NK-92 (cell line): ENCODE measurements at regions not wholly inside any gene's neighbourhood (a gene's known extent, or its start where the extent isn't known, plus 50 kb on each side); places are given as distances from the start of the nearest gene placed in this dataset.
"Not testable (repeated sequence)": the region's sequence is repeated elsewhere in the genome, so short reads cannot be mapped to it uniquely, and the experiment has no call there.

Experiments
- DNase-seq: peaks from one replicate; lab custom pipeline; 2025; ENCODE audit not compliant: unreplicated experiment; lab: John Stamatoyannopoulos, UW

DNA sequence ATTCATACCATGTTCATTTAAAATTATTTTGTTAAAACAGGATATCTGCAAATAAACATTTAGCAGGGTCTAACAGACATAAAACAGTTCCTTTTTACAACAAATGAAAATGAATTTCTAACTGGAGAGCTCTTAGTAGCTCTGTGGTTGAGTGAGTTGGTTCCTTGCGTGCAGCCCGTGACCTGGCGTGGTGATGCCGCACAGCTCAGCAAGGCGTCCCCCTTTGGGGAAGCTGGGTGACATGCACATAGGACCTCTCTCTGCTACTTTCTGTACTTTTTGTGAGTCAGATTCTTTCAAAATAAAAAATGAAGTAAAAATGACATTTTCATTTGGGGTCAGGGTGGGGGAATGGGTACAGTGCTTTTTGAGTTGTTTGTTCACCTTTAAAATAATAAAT, 75.9 kb downstream of the NPIPB11 start:
- not testable (repeated sequence) for DNase-seq

DNA sequence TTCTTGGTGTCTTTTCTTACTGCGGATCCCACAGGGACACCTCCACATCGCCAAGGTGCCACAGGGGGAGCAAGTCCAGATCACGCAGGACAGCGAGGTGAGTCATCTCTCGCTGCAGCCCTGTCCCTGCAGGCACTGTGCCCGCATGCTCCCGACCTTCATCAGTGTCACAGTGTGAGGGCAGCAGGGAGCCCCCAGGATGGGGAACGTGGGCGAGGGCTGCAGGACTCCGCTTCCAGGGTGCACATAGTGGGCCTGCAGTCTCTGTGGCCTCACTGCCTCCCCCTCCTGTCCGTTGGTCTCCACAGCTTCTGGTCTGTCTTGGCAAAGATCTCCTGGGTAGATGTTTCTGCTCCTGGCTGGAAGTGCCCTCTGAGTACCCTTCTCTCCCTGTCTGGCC, 78.0 kb downstream of the NPIPB11 start:
- not testable (repeated sequence) for DNase-seq

DNA sequence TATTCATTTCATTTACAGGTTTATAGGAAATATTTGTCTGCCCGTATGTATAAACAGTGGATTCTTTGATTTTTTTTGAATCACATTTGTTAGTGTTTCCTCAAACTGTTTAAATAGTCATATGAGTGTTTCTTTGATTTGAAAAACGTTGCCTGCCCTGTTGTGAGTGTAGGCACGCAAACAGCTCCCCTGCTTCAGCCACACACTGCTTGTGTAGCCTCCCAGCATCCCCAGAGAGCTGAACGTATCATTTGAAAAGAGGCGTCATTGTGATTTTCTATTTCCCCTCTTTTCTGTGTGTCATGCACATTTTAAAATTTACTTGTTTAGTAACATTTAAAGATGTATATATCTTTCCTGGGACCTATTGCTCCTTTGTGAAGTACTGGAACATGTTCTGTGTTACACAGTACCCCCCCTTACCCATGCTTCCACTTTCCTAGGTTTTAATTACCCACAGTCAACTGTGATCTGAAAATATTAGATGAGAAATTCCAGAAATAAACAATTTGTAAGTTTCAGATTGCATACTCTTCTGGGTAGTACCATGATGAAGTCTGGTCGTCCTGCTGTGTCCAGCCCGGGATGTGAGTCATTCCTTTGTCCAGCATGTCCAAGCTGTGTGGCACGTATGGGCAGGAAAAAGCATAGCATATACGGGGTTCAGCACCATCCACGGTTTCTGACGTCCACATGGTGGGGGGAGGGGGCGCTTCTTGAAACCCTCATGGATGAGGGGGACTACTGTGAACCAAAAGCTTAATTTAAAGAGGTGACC, 78.7 kb downstream of the NPIPB11 start:
- not testable (repeated sequence) for DNase-seq

DNA sequence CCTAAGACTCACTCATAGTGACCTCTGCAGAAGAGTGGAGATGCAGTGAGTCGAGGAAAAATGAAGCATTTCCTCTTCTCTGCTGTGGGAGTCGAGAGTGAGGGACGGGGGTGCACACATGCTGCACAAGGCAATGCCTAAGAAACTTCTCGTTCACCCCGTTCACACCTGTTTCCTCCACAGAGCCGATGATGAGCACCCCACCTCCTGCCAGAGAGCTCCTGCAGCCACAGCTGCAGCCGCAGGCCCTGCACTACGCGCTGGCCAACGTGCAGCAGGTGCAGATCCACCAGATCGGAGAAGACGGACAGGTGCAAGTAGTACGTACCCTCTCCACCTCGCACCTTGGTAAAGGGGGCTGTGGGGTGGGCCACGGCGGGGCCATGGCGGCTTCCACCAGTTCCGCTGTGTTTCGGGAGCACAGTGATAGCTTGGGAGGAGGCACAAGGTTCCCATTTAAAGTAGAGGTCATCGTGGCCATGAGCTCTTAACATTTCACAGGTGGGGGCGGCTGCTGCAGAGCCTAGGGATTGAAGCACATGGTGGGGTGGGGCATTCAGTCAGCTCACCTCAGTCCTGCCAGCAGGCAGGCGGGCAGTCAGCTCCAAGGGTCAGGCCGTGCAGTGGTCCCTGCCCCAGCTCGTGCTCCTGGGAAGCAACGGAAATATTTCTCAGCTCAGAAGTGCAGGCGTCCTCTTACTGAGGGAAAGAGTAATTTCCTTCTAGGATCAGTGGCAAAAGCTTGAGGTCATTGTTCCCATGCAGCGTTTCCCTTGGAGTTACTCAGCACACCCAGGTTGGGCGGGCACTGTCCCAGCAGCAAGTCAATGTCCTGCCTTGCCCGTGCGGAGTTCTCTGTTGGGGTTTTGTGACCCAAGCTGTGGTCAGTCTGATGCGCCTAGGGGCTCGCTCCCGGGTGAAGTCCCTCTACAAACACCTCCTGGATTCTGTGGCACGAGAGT, 80.1 kb downstream of the NPIPB11 start:
- DNase-seq, result not testable (repeated sequence)

DNA sequence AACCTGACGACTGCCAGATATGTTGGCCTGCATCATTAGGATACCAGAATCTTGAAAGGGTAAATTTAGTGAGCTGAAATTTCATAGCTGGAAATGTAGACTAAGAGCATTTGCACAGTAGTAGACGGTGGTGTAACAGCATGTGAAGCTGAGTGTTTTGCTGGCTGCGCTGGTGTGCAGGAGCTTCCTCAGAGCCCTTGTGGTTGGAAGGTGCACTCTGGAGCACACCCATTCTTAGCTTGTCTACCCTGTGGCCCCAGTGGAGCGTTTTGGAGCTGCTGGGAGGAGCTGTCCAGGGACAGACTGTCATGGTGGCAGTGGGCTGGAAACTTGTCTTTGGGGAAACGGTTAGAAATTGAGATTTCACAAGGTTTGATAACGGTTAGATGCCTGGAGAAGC, 82.8 kb downstream of the NPIPB11 start:
- not testable (repeated sequence) for DNase-seq

DNA sequence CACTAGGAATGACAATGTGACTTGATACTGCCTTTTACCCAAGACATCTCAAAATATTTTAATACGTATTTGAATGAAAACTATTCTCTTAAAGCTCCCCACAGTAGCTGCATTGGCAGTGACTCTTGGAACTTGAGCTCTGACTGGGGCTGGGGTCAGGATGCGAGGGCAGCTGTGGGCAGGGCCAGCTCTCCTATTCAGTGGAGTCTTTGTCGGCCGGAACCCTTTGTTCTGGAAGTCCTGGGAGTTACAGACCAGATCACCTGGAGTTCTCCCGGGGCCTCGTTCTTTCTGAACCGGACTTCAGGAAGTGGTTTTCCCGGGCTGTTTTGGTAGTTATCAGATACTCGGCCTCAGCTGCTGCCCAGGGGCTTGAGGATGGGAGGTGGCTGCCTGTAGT, 84.9 kb downstream of the NPIPB11 start:
- DNase-seq, result no peak

DNA sequence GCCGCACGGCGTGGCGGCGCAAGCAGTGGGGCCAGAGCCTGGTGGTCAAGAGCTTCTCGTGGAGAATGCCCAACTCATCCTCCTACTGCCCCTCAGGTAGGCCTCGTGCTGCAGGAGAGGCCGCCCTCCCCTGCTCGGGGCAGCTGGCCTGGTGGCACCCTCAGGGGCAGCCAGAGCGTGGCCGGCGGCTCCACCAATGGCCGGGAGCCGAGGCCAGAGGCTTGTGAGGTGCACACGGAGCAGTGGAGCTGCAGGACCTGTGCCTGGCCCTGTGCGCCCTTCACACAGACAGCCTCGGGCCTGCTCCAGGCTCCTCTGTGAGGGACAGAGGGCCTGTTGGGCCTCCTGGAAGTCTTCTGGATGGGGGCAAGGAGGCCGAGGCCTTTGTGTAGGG, 85.5 kb downstream of the NPIPB11 start:
- DNase-seq, result no peak

DNA sequence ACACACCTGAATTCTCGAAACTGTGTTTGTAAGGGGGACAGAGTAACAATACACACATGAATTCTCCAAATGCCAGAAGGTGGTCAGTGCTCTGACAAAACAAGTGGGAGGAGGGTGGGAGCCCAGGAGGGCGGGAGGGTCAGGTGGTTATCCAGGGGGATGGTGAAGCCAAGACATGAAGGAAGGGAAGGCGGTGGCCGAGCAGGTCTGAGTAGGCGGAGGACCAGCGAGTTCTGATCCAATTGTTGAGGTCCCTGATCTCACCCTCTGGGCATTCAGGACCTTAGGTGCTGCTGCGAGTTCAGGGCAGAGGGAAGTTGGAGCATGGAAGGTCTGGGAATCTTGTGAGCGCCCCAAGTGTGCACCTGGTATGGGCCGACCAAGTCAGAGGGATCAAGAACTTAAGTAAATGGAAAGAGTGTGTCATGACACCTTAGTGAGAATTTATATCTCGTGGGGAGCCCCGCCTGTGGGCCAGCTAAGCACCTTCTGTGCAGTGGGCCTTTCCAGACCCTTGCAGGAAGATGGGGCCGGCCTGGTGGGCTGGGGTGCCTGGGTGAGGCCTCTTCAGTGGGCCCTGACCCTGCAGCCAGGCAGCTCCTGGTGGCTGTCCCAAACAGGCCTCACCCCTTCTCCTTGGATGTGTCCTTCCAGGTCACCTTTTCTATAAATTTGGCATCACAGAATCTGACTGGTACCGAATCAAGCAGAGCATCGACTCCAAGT, 86.1 kb downstream of the NPIPB11 start:
- no peak for DNase-seq

DNA sequence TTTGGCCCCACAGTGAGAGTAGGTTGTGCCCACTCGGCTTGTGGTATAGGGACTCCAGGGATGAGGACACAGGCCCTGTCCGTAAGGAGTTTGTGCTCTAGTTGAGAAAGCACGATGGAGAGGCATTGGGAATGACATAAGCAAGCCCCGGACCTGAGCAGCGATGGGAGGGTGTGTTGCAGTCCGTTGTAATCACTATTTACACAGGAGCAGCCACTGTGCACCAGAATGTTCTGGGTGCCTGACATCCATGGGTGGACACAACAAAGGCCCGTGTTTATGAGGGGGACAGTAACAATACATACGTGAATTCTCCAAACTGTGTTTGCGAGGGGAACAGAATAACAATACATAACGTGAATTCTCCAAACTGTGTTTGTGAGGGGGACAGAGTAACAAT, 86.8 kb downstream of the NPIPB11 start:
- no peak for DNase-seq

DNA sequence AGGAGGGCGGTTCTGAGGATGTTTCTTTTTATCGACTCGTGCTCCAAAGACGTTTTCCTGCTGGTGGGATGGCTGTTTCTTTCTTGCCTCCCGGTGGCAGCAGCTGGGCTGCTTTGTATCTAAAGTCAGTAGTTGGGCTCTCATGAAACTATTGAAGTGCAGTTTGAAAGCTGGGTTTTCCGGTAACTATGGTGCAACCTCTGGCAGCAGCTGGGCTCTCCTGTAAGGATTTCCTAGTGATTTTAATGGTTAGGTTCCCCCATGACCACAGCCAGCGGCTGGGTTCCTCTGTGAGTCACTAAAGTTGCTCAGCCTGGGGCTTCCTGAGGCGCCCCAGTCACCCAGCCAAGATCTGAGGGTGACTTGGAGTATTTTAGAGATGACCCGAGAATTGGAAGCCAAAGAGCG, 87.9 kb downstream of the NPIPB11 start:
- DNase-seq, result not testable (repeated sequence)

DNA sequence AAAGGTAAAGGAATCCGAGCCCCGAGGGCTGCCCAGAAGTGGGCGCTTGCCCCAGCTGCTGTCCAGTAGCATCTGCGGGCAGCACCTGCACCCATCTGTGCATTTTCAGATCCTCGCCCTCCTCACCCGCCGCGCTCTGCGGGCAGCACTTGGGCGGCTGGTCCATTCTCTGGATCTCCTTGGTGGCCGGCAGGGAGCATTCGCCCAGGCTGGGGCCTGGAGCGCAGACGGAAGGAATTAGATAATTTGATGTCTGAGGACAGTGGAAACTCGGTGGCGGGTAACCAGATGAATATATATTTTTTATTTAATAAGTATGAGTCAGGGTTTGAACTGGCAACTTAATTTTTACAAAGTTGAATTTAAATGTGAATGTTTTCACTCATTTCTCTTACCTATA, 88.5 kb downstream of the NPIPB11 start:
- DNase-seq, result no peak

DNA sequence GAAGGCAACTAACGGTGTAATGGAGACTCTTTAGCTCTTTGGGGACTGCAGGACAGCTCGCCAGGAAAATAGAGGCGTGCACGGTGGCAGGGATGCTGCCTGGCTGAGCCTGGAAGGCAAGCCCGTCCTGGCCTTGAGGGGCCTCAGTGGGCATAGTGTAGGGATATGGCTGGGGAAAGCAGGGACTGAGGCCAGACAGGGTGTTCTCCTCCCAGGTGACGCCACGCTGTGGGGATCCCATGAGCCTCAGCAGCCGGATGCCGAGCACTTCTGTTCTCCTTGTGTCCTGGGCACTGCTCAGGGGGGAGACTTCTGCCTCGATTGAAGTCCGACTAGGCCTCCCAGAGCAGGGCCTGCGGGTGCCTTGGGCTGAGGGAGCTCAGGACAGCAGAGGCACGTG, 89.2 kb downstream of the NPIPB11 start:
- no peak for DNase-seq

DNA sequence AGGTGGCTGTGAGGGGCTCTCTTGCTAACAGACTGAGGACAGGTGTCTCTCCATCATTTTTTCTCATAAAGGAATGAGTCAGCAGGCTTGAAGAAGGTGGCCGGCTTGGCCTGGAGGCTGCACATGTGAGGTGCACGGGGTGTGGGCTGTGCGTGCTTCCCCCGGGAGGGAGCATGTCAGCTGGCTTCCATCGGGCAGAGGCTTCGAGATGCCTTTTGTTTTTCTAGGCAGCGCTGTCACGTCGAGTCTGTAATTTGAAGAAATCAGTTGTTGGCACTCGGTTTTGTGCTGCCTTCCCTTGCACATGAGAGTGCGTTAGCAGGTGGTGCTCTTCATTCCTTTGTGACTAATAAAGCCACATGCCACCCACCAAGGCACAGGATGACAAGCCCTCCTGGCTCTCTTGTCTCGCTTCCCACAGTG, 89.7 kb downstream of the NPIPB11 start:
- no peak for DNase-seq

DNA sequence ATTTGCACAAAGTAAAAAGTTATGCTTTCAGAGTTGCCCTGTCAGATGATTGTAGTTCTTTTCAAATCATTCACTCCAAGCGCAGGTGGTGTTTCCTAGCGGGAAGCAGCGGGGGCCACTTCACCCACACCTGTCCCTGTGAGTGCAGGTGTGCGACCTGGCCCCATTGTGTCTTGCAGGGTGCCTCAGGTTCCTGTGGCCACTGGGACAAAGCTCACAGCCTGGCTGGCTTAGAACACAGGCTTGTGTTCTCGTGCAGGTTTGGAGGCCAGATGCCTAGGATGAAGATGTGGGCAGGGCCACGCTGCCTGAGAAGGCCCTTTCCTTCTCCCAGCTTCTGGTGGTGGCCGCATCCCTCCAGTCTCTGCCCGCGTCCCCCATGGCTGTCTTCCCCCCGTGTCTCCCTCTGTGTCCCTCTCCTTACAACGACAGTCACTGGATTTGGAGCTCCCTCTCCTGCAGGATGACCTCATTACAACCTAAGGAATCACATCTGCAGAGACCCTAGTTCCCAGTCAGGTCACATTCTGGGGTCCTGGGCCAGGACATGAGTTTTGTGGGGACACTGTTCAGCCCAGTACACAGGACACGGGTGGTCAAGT, 90.5 kb downstream of the NPIPB11 start:
- no peak for DNase-seq

DNA sequence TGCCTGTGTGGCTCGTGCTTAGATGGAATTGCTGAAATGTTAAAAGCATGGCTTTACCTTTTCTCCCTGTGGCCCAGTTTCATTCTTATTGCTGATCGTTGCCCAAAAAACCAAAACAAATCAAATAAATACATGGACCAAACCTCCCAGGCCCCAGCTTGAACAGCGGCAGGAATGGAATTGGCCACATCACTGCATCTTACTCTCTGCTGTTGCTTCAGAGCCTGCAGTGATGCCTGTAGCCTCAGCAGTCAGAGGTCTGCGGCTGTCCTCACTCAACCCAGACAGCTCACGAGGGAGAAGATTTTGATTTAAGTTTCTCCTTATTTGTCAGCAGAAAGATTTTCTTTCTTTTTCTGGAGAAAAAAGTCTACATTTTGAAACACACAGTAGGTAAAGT, 91.5 kb downstream of the NPIPB11 start:
- no peak for DNase-seq

DNA sequence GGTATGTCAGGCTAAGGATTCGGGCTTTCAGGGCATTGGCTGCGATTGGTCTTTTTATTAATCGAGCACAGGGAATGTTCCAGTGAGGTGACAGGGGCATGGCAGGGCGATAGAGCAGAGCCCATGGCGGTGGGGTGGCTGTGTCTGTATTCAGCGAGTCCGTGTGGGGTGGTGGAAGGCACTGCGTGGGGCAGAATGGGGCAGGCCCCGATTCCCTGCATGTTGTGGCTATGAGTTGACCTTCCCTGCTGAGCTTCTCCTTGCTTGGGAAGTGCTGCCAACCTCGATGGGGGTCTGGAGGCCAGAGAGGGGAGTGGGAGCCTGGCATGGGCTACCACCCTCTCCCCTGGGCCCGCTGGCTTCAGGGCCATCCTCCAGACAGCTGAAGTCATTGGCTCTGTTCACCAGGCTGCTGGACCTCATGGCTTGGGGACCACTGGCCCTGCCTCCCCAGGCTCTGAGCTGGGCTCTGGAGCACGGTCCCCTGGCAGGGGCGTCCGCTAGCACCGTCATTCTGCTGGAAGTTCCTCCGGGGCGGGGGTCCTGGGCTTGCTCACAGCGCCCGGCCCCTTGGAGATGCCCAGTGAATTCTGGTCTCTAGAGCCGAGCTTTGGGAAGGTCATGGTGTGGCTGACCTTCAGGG, 92.1 kb downstream of the NPIPB11 start:
- no peak for DNase-seq

DNA sequence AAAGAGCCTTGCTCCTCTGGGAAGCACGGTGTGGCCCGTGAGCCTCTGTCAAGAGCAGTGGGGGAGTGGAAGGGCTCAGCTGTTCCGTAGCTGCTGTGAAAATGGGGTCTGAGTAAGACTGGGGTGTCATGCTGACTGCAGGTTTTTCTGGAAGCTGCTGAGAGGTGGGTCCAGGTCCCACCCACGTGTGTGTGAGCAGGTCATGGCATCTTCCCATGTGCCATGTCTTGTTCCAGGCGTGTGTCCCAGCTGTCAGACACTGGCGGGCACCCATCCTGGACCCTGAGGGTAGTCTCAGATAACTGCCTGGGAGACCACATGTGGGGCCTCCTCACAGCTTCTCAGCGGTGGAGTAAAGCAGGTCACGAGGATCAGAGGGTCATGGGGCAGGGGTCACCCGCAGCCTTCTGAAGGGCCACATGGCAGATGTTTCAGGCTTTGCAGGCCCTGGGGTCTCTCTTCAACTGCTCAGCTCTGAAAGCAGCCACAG, 92.9 kb downstream of the NPIPB11 start:
- DNase-seq, result no peak

DNA sequence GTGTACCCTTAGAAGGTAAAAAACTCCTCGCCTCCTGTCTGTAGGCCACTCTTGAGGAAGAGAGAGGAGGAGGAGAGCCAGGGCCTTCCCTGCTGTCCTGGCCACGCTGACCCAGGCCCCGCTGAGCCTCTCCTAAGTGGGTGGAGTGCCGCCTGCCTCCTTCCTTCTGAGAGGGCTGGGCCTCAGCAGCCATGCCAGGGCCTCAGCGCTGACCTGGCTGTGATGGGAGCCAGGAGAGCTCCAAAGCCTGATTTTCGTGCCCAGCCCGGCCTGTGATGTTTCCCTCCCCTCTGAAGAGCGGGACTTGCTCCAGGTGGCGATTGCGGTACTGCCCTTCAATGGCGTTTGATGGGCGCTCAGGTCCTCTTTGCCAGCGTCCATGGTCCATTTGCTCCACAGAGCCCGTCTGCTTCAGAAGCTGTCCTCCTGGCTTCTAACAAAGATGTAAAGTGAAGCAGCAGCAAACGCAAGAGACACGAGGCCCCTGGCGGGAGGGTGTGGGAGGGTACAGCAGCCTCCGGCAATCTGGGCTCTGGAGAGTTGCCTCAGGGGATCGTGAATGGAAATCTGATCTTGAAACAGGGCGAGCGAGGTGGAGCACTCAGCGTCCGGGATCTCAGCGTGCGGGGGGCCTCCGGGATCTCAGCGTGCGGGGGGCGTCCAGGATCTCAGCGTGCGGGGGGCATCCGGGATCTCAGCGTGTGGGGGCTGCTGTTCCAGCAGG, 93.5 kb downstream of the NPIPB11 start:
- no peak for DNase-seq

DNA sequence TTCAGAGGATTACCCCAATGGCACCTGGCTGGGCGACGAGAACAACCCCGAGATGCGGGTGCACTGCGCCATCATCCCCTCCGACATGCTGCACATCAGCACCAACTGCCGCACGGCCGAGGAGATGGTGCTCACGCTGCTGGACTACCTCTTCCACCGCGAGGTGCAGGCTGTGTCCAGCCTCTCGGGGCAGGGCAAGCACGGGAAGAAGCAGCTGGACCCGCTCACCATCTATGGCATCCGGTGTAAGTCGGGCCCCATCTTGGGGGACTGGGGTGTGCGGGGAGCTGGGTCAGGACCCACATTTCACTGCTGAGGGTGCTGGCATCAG, 94.2 kb downstream of the NPIPB11 start:
- not testable (repeated sequence) for DNase-seq
